Uterus (tissue), 3 donors: ENCODE measurements at regions not wholly inside any gene's neighbourhood (a gene's known extent, or its start where the extent isn't known, plus 50 kb on each side); places are given as distances from the start of the nearest gene placed in this dataset.

Experiments
- DNase-seq, 2 donors: peaks; one replicate each; pipeline ENCODE4 v3.0.0-alpha.2; 2019 to 2020
- H3K27ac ChIP-seq, 2 donors: fragments of 200-600 bp; sonication (generic); 1 replicate in 1 of 2; 2 replicates in 1 of 2; pipeline ENCODE4 v1.5.1; 2016 to 2018
- H3K27me3 ChIP-seq, 2 donors: fragments of 200-600 bp; sonication (generic); one replicate each; pipeline ENCODE4 v1.5.1; 2018 to 2019; ENCODE audit warnings: control low read depth in 1 of 2
- H3K36me3 ChIP-seq, 2 donors: fragments of 200-600 bp; sonication (generic); one replicate each; pipeline ENCODE4 v1.5.1; 2019; ENCODE audit warnings: control low read depth in 1 of 2
- H3K4me1 ChIP-seq, 2 donors: fragments of 200-600 bp; sonication (generic); one replicate each; pipeline ENCODE4 v1.5.1; 2018 to 2019; ENCODE audit warnings: control low read depth in 1 of 2
- H3K4me3 ChIP-seq, 2 donors: fragments of 200-600 bp; sonication (generic); 1 replicate in 1 of 2; 2 replicates in 1 of 2; pipeline ENCODE4 v1.5.1; 2018 to 2019; ENCODE audit warnings: mild to moderate bottlenecking in 1 of 2
- H3K9me3 ChIP-seq, 2 donors: fragments of 200-600 bp; sonication (generic); one replicate each; pipeline ENCODE4 v1.5.1; 2019; ENCODE audit warnings: control low read depth in 1 of 2
- CTCF ChIP-seq, 4 experiments: fragments of 200-600 bp in 2 of 4; fragments of 450-650 bp in 2 of 4; sonication (generic) in 2 of 4; IDR thresholded peaks; one replicate each; pipeline ENCODE4 v1.5.1; 2016 to 2019; ENCODE audit warnings: antibody characterized with exemption in 4 of 4, mild to moderate bottlenecking in 2 of 4, moderate library complexity in 1 of 4
- POLR2A ChIP-seq, 2 donors: fragments of 450-650 bp; IDR thresholded peaks; one replicate each; pipeline ENCODE4 v1.6.1; 2016; ENCODE audit warnings: antibody characterized with exemption in 2 of 2, mild to moderate bottlenecking in 1 of 2, moderate library complexity in 1 of 2
- intact Hi-C: fragments of 100-400 bp; cut with DNase I; formaldehyde crosslinking; loops from one replicate; pipeline ENCODE4 v1.15.1; 2023; ENCODE audit warnings: low total_unique reads
- donor health status: DM: yes; HTN: yes; CAD: no.

GRCh38 chr6:2416128-2416712, 170.8 kb upstream of the GMDS start:
- Histone ChIP-seq H3K4me1 (no peaks in the 10 kb centered on the region), H3K4me3 (no peak overlapping the region), H3K9me3 (no peaks in the 10 kb centered on the region), H3K27ac (no peak overlapping the region), H3K36me3 (no peaks in the 10 kb centered on the region), H3K27me3 (no peaks in the 10 kb centered on the region)
- TF ChIP-seq CTCF (IDR thresholded peaks at IDR 0.05) = no peak
- no peak for TF ChIP-seq POLR2A (IDR thresholded peaks at IDR 0.05)
- no peak for DNase-seq
- intact Hi-C loops = no loop called here

GRCh38 chr6:2414885-2415547, 169.6 kb upstream of the GMDS start:
- no peaks in the 10 kb centered on the region for H3K4me1 ChIP-seq
- H3K27ac ChIP-seq = no peak overlapping the region
- intact Hi-C loops = no loop called here
- H3K9me3 ChIP-seq = no peaks in the 10 kb centered on the region
- no peaks in the 10 kb centered on the region for H3K36me3 ChIP-seq
- DNase-seq = no peak
- TF ChIP-seq POLR2A (IDR thresholded peaks at IDR 0.05) = no peak
- no peak for TF ChIP-seq CTCF (IDR thresholded peaks at IDR 0.05)
- no peak overlapping the region for H3K4me3 ChIP-seq
- H3K27me3 ChIP-seq = no peaks in the 10 kb centered on the region

- Histone ChIP-seq H3K27ac (no peak overlapping the region), H3K36me3 (no peaks in the 10 kb centered on the region), H3K4me1 (no peaks in the 10 kb centered on the region), H3K4me3 (no peak overlapping the region), H3K27me3 (no peaks in the 10 kb centered on the region), H3K9me3 (no peaks in the 10 kb centered on the region)
- no peak for DNase-seq
- intact Hi-C loops = no loop called here
- TF ChIP-seq CTCF (IDR thresholded peaks at IDR 0.05) (no peak), POLR2A (IDR thresholded peaks at IDR 0.05) (no peak)
Measured at GRCh38 chr6:2412731-2413130, 167.3 kb upstream of the GMDS start.

GRCh38 chr6:2410656-2411380, 165.4 kb upstream of the GMDS start:
- Histone ChIP-seq H3K27me3 (no peaks in the 10 kb centered on the region), H3K27ac (no peak overlapping the region), H3K4me3 (no peak overlapping the region), H3K9me3 (no peaks in the 10 kb centered on the region), H3K4me1 (no peaks in the 10 kb centered on the region), H3K36me3 (no peaks in the 10 kb centered on the region)
- TF ChIP-seq CTCF (IDR thresholded peaks at IDR 0.05) (no peak), POLR2A (IDR thresholded peaks at IDR 0.05) (no peak)
- intact Hi-C loops = no loop called here
- no peak for DNase-seq

- no peaks in the 10 kb centered on the region for H3K4me1 ChIP-seq
- no peaks in the 10 kb centered on the region for H3K9me3 ChIP-seq
- no peak for DNase-seq
- no peaks in the 10 kb centered on the region for H3K27me3 ChIP-seq
- H3K4me3 ChIP-seq = no peak overlapping the region
- no peak overlapping the region for H3K27ac ChIP-seq
- TF ChIP-seq CTCF (IDR thresholded peaks at IDR 0.05) (no peak), POLR2A (IDR thresholded peaks at IDR 0.05) (no peak)
- H3K36me3 ChIP-seq = no peaks in the 10 kb centered on the region
- intact Hi-C loops = no loop called here
Measured at GRCh38 chr6:2407525-2407924, 162.1 kb upstream of the GMDS start.
